SK-N-MC (cell line): ENCODE measurements at regions not wholly inside any gene's neighbourhood (a gene's known extent, or its start where the extent isn't known, plus 50 kb on each side); places are given as distances from the start of the nearest gene placed in this dataset.
"Not testable (repeated sequence)": the region's sequence is repeated elsewhere in the genome, so short reads cannot be mapped to it uniquely, and the experiment has no call there.

Source experiments
- DNase-seq: peaks from one replicate; pipeline ENCODE4 v3.0.0-alpha.2; 2011; ENCODE audit warnings: low read depth, low spot score
- H3K27ac ChIP-seq: fragments of 200-600 bp; sonication (generic); 2 replicates; pipeline ENCODE4 v1.5.1; 2016; ENCODE audit warnings: mixed run types
- H3K36me3 ChIP-seq: fragments of 200-600 bp; sonication (generic); 2 replicates; pipeline ENCODE4 v1.6.1; 2017; ENCODE audit warnings: antibody characterized with exemption, low read length, mixed read lengths; ENCODE audit not compliant: insufficient read depth
- H3K4me3 ChIP-seq: fragments of 200-600 bp; sonication (generic); 2 replicates; pipeline ENCODE4 v1.5.1; 2016
- H3K9ac ChIP-seq: fragments of 200-600 bp; sonication (generic); 2 replicates; pipeline ENCODE4 v1.8.0; 2017; ENCODE audit warnings: mixed run types, mixed read lengths; ENCODE audit not compliant: insufficient read length
- H3K9me3 ChIP-seq: fragments of 200-600 bp; sonication (generic); 2 replicates; pipeline ENCODE4 v1.6.1; 2017; ENCODE audit warnings: low read depth, mild to moderate bottlenecking, antibody characterized with exemption, low read length, moderate library complexity, mixed read lengths
- EZH2 ChIP-seq: fragments of 200-600 bp; sonication (generic); IDR thresholded peaks from one replicate; pipeline ENCODE4 v1.6.1; 2017; ENCODE audit warnings: antibody characterized with exemption
- FOXP2 ChIP-seq: optimal IDR thresholded peaks from 2 replicates; pipeline ENCODE3; 2011; ENCODE audit warnings: mild to moderate bottlenecking, moderate library complexity; ENCODE audit not compliant: insufficient read depth; ENCODE audit errors: extremely low read length, control extremely low read depth
- POLR2AphosphoS5 ChIP-seq: IDR thresholded peaks from 2 replicates; pipeline ENCODE4 v1.6.1; 2012; ENCODE audit warnings: mild to moderate bottlenecking, low read depth, low read length, borderline replicate concordance

DNA sequence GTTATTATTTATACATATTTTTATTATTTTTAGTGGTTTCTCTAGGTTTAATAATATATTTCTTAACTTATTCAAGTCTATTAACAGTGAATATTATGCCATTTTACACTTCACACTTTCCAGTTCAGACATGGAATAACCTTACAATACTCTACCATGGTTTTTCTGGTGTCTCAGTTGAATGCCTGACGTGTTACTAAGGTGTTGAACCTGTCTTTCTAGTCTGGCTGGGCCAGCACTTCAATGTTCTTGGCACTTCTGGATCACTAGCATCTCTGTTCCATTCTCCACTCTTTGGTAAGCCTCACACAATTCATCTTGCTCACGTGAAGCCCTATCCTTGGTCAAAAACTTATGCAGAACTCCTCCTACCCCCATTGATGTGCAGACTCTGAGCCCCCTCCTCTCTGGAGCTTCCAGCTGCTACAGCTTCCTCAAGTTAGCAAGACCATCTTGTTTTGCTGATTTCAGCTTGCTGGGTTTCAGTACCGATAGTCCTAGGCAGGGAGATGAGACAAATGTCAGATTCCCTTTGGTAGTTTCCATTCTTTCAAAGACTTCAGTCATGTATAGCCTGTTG lies 243.1 kb downstream of the FBXO4 start:
- no peak for DNase-seq
- Histone ChIP-seq H3K9ac (no peak overlapping the region), H3K9me3 (no peaks in the 10 kb centered on the region), H3K27ac (no peak overlapping the region), H3K4me3 (no peak overlapping the region), H3K36me3 (no peaks in the 10 kb centered on the region)
- no peak for TF ChIP-seq FOXP2
- no peak for TF ChIP-seq EZH2
- TF ChIP-seq POLR2AphosphoS5: no peak

- not testable (repeated sequence) for H3K9ac ChIP-seq, DNase-seq, H3K36me3 ChIP-seq, H3K9me3 ChIP-seq, H3K4me3 ChIP-seq, H3K27ac ChIP-seq
Observed at GRCh38 chr5:42176118-42176517, 247.1 kb upstream of the GHR start.

DNA sequence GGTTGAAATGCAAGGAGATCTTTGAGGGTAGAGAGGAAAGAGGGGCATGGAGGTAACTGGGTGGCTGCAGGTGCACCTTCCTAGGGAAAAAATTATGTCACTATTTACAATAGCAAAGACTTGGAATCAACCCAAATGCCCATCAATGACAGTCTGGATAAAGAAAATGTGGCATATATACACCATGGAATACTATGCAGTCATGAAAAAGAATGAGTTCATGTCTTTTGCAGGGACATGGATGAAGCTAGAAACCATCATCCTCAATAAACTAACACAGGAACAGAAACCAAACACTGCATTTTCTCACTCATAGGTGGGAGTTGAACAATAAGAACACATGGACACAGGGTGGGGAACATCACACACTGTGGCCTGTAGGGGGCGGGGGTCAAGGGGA lies 243.4 kb upstream of the GHR start:
- not testable (repeated sequence) for H3K9ac ChIP-seq, H3K27ac ChIP-seq, H3K9me3 ChIP-seq, H3K4me3 ChIP-seq, DNase-seq, H3K36me3 ChIP-seq

- Histone ChIP-seq H3K9me3 (no peaks in the 10 kb centered on the region), H3K27ac (no peak overlapping the region), H3K36me3 (no peaks in the 10 kb centered on the region), H3K9ac (no peak overlapping the region), H3K4me3 (no peak overlapping the region)
- no peak for DNase-seq
- no peak for TF ChIP-seq POLR2AphosphoS5
- TF ChIP-seq EZH2: no peak
- no peak for TF ChIP-seq FOXP2
Observed at GRCh38 chr5:42216904-42217303, 206.3 kb upstream of the GHR start.

DNA sequence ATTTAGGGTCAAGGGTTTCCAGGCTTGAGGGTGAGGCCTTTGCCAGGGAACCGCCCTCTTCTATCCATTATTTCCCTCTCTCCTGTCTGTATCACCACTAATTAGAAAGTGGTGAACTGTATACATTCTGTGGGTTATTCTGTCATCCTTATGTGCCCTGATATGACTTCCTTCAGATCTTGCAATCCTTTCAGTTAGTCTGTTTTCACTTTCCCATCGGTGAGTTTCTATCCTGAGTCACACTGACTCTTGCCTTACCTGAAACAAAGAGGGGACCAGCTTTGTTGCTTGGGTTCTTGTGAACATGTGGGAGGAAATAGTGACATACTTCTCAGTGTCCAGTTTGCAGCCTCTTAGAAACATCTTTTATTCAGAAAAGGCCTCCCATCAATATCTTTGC lies 205.4 kb upstream of the GHR start:
- Histone ChIP-seq H3K4me3 (no peak overlapping the region), H3K27ac (no peak overlapping the region), H3K9me3 (no peaks in the 10 kb centered on the region), H3K9ac (no peak overlapping the region), H3K36me3 (no peaks in the 10 kb centered on the region)
- no peak for DNase-seq
- TF ChIP-seq EZH2 (no peak), FOXP2 (no peak), POLR2AphosphoS5 (no peak)

DNA sequence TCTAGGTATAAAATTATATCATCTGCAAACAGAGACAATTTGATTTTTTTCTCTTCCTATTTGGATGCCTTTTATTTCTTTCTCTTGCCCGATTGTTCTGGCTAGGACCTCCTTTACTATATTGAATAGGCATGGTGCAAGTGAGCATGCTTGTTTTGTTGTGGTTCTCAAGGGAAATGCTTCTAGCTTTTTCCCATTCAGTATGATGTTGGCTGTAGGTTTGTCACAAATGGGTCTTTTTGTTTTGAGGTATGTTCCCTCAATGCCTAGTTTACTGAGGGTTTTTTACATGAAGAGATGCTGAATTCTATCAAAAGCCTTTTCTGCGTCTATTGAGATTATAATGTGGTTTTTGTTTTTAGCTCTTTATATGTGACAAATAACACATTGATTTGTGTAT lies 198.2 kb upstream of the GHR start:
- TF ChIP-seq EZH2 (no peak), FOXP2 (no peak), POLR2AphosphoS5 (no peak)
- Histone ChIP-seq H3K36me3 (no peaks in the 10 kb centered on the region), H3K9ac (no peak overlapping the region), H3K27ac (no peak overlapping the region), H3K9me3 (no peaks in the 10 kb centered on the region), H3K4me3 (no peak overlapping the region)
- DNase-seq: no peak

DNA sequence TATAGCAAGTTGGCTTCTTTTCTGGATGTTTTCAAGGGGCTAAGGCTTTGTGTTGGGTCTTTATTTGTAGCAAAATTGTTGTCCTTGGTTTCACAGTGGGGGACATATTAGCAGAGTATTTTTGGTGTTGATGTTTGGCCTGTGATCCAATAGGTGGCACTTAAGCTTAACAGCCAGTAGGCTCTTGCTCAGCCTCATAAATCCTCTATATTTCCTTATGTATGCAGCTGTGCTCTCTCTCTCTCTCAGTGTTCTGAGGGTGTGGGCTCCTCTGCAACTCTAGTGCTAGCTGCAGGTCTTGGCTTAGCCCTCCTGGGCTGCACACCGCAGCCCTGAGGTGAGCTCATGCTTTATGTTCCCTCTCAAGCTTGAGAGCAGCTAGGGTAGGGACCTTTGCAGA lies 195.0 kb upstream of the GHR start:
- H3K36me3 ChIP-seq: no peaks in the 10 kb centered on the region
- no peak overlapping the region for H3K9ac ChIP-seq
- H3K9me3 ChIP-seq: no peaks in the 10 kb centered on the region
- TF ChIP-seq FOXP2 (no peak), POLR2AphosphoS5 (no peak), EZH2 (no peak)
- H3K27ac ChIP-seq: no peak overlapping the region
- DNase-seq: no peak
- no peak overlapping the region for H3K4me3 ChIP-seq

GRCh38 chr5:42230839-42231238 lies 192.4 kb upstream of the GHR start:
- Histone ChIP-seq H3K36me3 (no peaks in the 10 kb centered on the region), H3K27ac (no peak overlapping the region), H3K9me3 (no peaks in the 10 kb centered on the region), H3K9ac (no peak overlapping the region), H3K4me3 (peak overlapping the region; percentile 43)
- no peak for TF ChIP-seq FOXP2
- TF ChIP-seq POLR2AphosphoS5: no peak
- no peak for TF ChIP-seq EZH2
- no peak for DNase-seq

DNA sequence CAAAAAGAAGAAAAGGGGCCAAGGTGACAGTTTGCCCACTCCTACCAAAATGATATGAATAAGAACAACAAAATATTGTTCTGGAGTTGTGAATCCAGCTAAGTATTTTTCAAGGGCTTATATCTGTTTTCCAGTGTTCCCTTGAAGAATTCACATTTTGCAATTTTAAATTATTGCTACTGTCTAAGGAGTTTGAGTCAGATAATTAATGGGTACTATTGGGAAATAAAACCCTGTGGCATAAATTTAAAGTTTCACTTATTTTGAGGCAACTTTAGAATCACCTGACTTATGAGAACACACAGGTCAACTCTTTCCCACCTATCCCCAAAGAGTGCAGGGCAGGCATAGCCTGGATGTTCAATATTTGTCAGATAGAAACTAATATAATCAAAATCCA lies 188.0 kb upstream of the GHR start:
- Histone ChIP-seq H3K27ac (no peak overlapping the region), H3K9ac (no peak overlapping the region), H3K4me3 (no peak overlapping the region), H3K9me3 (no peaks in the 10 kb centered on the region), H3K36me3 (no peaks in the 10 kb centered on the region)
- DNase-seq: no peak
- TF ChIP-seq POLR2AphosphoS5 (no peak), EZH2 (no peak), FOXP2 (no peak)

- DNase-seq: no peak
- TF ChIP-seq FOXP2: no peak
- TF ChIP-seq EZH2: no peak
- no peak for TF ChIP-seq POLR2AphosphoS5
- Histone ChIP-seq H3K9me3 (no peaks in the 10 kb centered on the region), H3K4me3 (no peak overlapping the region), H3K27ac (no peak overlapping the region), H3K9ac (no peak overlapping the region), H3K36me3 (no peaks in the 10 kb centered on the region)
Observed at GRCh38 chr5:42235837-42236236, 187.4 kb upstream of the GHR start.

GRCh38 chr5:42241636-42242035 lies 181.6 kb upstream of the GHR start:
- H3K36me3 ChIP-seq: no peaks in the 10 kb centered on the region
- no peak overlapping the region for H3K27ac ChIP-seq
- 0 out of 2 replicates have a peak, but pooled peaks cover 2% of the 10 kb centered on the region for H3K9me3 ChIP-seq
- no peak overlapping the region for H3K4me3 ChIP-seq
- H3K9ac ChIP-seq: no peak overlapping the region
- no peak for DNase-seq
- TF ChIP-seq POLR2AphosphoS5 (no peak), FOXP2 (no peak), EZH2 (no peak)
